GM23338 (cell line): ENCODE measurements at regions not wholly inside any gene's neighbourhood (a gene's known extent, or its start where the extent isn't known, plus 50 kb on each side); places are given as distances from the start of the nearest gene placed in this dataset.

Source experiments
- ATAC-seq: fragments of 200-7000 bp; cut with Tn5 transposase; 3 replicates; pipeline ENCODE4 v1.9.1; 2020
- DNase-seq: peaks from one replicate; pipeline ENCODE4 v3.0.0-alpha.2; 2015; ENCODE audit warnings: low spot score
- H2AFZ ChIP-seq: fragments of 200-600 bp; sonication (generic); 2 replicates; pipeline ENCODE4 v1.8.0; 2016; ENCODE audit warnings: antibody characterized with exemption, mild to moderate bottlenecking, moderate library complexity
- H3F3A ChIP-seq: fragments of 200-600 bp; sonication (generic); replicated peaks from 2 replicates; pipeline ENCODE4 v1.8.0; 2017; ENCODE audit warnings: antibody characterized with exemption, mixed run types, low read depth
- H3K27ac ChIP-seq: fragments of 200-600 bp; sonication (generic); 2 replicates; pipeline ENCODE4 v1.6.1; 2016; ENCODE audit warnings: low read depth
- H3K27me3 ChIP-seq: fragments of 200-600 bp; sonication (generic); 2 replicates; pipeline ENCODE4 v1.8.0; 2016; ENCODE audit warnings: mild to moderate bottlenecking, mixed run types, moderate library complexity; ENCODE audit not compliant: insufficient read depth
- H3K36me3 ChIP-seq: fragments of 200-600 bp; sonication (generic); 2 replicates; pipeline ENCODE4 v1.8.0; 2016; ENCODE audit warnings: mild to moderate bottlenecking; ENCODE audit not compliant: insufficient read depth
- H3K4me1 ChIP-seq: fragments of 200-600 bp; sonication (generic); 2 replicates; pipeline ENCODE4 v1.8.0; 2016; ENCODE audit warnings: mild to moderate bottlenecking, moderate library complexity; ENCODE audit not compliant: insufficient read depth
- H3K4me2 ChIP-seq: fragments of 200-600 bp; sonication (generic); 2 replicates; pipeline ENCODE4 v1.7.1; 2017; ENCODE audit warnings: mixed run types
- H3K4me3 ChIP-seq: fragments of 200-600 bp; sonication (generic); 2 replicates; pipeline ENCODE4 v1.6.1; 2016; ENCODE audit warnings: mixed run types
- H3K79me2 ChIP-seq: fragments of 200-600 bp; sonication (generic); replicated peaks from 2 replicates; pipeline ENCODE4 v1.8.0; 2017; ENCODE audit warnings: mild to moderate bottlenecking; ENCODE audit not compliant: insufficient read depth
- H3K9me2 ChIP-seq: fragments of 200-600 bp; sonication (generic); 2 replicates; pipeline ENCODE4 v1.8.0; 2017; ENCODE audit not compliant: insufficient read depth
- H4K20me1 ChIP-seq: fragments of 200-600 bp; sonication (generic); replicated peaks from 2 replicates; pipeline ENCODE4 v1.8.0; 2017; ENCODE audit warnings: mild to moderate bottlenecking; ENCODE audit not compliant: insufficient read depth
- H3K27ac Mint-ChIP-seq: 2 replicates; pipeline ENCODE4 v1.8.0; 2020; ENCODE audit warnings: inconsistent platforms, mild to moderate bottlenecking, moderate library complexity, mixed read lengths
- H3K27me3 Mint-ChIP-seq: 3 replicates; pipeline ENCODE4 v1.8.0; 2022; ENCODE audit warnings: low read depth, mild to moderate bottlenecking, moderate library complexity, mixed read lengths, inconsistent platforms; ENCODE audit not compliant: insufficient read depth, poor library complexity
- H3K36me3 Mint-ChIP-seq: 3 replicates; pipeline ENCODE4 v1.8.0; 2021; ENCODE audit warnings: low read depth, mild to moderate bottlenecking, inconsistent platforms, moderate library complexity, mixed read lengths
- H3K4me1 Mint-ChIP-seq: 3 replicates; pipeline ENCODE4 v1.8.0; 2020; ENCODE audit warnings: mild to moderate bottlenecking, inconsistent platforms, mixed read lengths
- H3K4me3 Mint-ChIP-seq: 3 replicates; pipeline ENCODE4 v1.8.0; 2021; ENCODE audit warnings: moderate library complexity, mild to moderate bottlenecking, inconsistent platforms, mixed read lengths
- H3K9me3 Mint-ChIP-seq: 3 replicates; pipeline ENCODE4 v1.8.0; 2020; ENCODE audit warnings: moderate library complexity, mild to moderate bottlenecking, inconsistent platforms, mixed read lengths
- EZH2 ChIP-seq: fragments of 200-600 bp; sonication (generic); IDR thresholded peaks from one replicate; pipeline ENCODE4 v1.8.0; 2017; ENCODE audit warnings: antibody characterized with exemption, mild to moderate bottlenecking, low read depth; ENCODE audit not compliant: unreplicated experiment
- EZH2phosphoT487 ChIP-seq: fragments of 200-600 bp; sonication (generic); IDR thresholded peaks from one replicate; pipeline ENCODE4 v1.8.1; 2018; ENCODE audit warnings: antibody characterized with exemption; ENCODE audit not compliant: unreplicated experiment
- JUNB ChIP-seq: IDR thresholded peaks from one replicate; pipeline ENCODE4 v1.6.1; 2016; ENCODE audit warnings: antibody characterized with exemption; ENCODE audit not compliant: unreplicated experiment
- NANOG ChIP-seq: IDR thresholded peaks from 2 replicates; pipeline ENCODE4 v1.6.1; 2016; ENCODE audit warnings: antibody characterized with exemption, borderline replicate concordance
- POLR2AphosphoS5 ChIP-seq: IDR thresholded peaks from 2 replicates; pipeline ENCODE4 v1.6.1; 2016; ENCODE audit warnings: antibody characterized with exemption, low read depth
- ZNF114 ChIP-seq: fragments of 250-450 bp; sonication (Bioruptor Pico); IDR thresholded peaks from 2 replicates; pipeline ENCODE4 v1.5.0; 2020; ENCODE audit warnings: mild to moderate bottlenecking, moderate library complexity
- ZNF331 ChIP-seq: fragments of 250-450 bp; sonication (Bioruptor Pico); IDR thresholded peaks from 2 replicates; pipeline ENCODE4 v1.5.0; 2020; ENCODE audit warnings: low read depth, mild to moderate bottlenecking, moderate library complexity
- TF ChIP-seq, protein P1 (sequence below): IDR thresholded peaks from 2 replicates; pipeline ENCODE4 v1.6.1; 2016; ENCODE audit warnings: antibody characterized with exemption
- TF ChIP-seq, protein P2 (sequence below), 2 experiments: fragments of 200-600 bp in 1 of 2; sonication (generic) in 1 of 2; conservative IDR thresholded peaks; 2 replicates each; pipeline versions ENCODE4 v1.5.1 to v1.6.1; 2016 to 2017; ENCODE audit warnings: antibody characterized with exemption in 2 of 2, low read depth in 2 of 2, mild to moderate bottlenecking in 2 of 2, moderate library complexity in 1 of 2
- TF ChIP-seq, protein P3 (sequence below): fragments of 250-450 bp; sonication (Bioruptor Pico); IDR thresholded peaks from 2 replicates; pipeline ENCODE4 v1.5.0; 2020; ENCODE audit warnings: mild to moderate bottlenecking, moderate library complexity
- TF ChIP-seq, protein P4 (sequence below): IDR thresholded peaks from one replicate; pipeline ENCODE4 v1.6.1; 2018; ENCODE audit warnings: antibody characterized with exemption; ENCODE audit not compliant: unreplicated experiment

DNA sequence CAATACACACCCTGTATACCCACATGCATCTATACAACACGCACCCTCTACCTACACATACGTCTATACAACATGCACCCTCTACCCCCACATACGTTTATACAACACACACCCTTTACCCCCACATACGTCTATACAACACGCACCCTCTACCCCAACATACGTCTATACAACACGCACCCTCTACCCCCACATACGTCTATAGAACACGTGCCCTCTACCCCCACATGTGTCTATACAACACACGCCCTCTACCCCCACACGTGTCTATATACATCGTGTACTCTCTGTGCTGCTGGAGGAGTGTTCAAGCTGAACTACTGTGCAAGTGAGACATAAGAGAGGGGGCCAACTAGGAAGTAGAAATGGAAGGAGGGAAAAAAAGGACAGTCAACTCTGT is 621.7 kb upstream of the HS6ST1 start:
- no peaks in the 10 kb centered on the region for H3K79me2 ChIP-seq
- no peaks in the 10 kb centered on the region for H3K4me1 Mint-ChIP-seq
- no peak overlapping the region for H3K4me2 ChIP-seq
- no peaks in the 10 kb centered on the region for H3F3A ChIP-seq
- no peaks in the 10 kb centered on the region for H3K9me2 ChIP-seq
- no peak overlapping the region for H3K4me3 Mint-ChIP-seq
- peaks cover 11% of the 10 kb centered on the region; the same call in 2 of the 3 replicates for H3K9me3 Mint-ChIP-seq
- DNase-seq (no peak), ATAC-seq (no peak)
- H3K4me3 ChIP-seq = no peak overlapping the region
- H3K4me1 ChIP-seq = no peaks in the 10 kb centered on the region
- H4K20me1 ChIP-seq = no peaks in the 10 kb centered on the region
- no peak overlapping the region for H3K27ac ChIP-seq
- H3K36me3 ChIP-seq = no peaks in the 10 kb centered on the region
- no peaks in the 10 kb centered on the region for H3K27me3 ChIP-seq
- H3K36me3 Mint-ChIP-seq = no peaks in the 10 kb centered on the region
- TF ChIP-seq EZH2 (no peak), ZNF331 (no peak), POLR2AphosphoS5 (no peak), NANOG (no peak), JUNB (no peak), ZNF114 (CRISPR knock-in tag) (no peak), EZH2phosphoT487 (no peak)
- TF ChIP-seq, protein P1, sequence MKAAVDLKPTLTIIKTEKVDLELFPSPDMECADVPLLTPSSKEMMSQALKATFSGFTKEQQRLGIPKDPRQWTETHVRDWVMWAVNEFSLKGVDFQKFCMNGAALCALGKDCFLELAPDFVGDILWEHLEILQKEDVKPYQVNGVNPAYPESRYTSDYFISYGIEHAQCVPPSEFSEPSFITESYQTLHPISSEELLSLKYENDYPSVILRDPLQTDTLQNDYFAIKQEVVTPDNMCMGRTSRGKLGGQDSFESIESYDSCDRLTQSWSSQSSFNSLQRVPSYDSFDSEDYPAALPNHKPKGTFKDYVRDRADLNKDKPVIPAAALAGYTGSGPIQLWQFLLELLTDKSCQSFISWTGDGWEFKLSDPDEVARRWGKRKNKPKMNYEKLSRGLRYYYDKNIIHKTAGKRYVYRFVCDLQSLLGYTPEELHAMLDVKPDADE = no peak
- TF ChIP-seq, protein P2, sequence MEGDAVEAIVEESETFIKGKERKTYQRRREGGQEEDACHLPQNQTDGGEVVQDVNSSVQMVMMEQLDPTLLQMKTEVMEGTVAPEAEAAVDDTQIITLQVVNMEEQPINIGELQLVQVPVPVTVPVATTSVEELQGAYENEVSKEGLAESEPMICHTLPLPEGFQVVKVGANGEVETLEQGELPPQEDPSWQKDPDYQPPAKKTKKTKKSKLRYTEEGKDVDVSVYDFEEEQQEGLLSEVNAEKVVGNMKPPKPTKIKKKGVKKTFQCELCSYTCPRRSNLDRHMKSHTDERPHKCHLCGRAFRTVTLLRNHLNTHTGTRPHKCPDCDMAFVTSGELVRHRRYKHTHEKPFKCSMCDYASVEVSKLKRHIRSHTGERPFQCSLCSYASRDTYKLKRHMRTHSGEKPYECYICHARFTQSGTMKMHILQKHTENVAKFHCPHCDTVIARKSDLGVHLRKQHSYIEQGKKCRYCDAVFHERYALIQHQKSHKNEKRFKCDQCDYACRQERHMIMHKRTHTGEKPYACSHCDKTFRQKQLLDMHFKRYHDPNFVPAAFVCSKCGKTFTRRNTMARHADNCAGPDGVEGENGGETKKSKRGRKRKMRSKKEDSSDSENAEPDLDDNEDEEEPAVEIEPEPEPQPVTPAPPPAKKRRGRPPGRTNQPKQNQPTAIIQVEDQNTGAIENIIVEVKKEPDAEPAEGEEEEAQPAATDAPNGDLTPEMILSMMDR (conservative IDR thresholded peaks at IDR 0.05; ENCODE audit: low read depth in 2 of 2) = no peak
- TF ChIP-seq, protein P3, sequence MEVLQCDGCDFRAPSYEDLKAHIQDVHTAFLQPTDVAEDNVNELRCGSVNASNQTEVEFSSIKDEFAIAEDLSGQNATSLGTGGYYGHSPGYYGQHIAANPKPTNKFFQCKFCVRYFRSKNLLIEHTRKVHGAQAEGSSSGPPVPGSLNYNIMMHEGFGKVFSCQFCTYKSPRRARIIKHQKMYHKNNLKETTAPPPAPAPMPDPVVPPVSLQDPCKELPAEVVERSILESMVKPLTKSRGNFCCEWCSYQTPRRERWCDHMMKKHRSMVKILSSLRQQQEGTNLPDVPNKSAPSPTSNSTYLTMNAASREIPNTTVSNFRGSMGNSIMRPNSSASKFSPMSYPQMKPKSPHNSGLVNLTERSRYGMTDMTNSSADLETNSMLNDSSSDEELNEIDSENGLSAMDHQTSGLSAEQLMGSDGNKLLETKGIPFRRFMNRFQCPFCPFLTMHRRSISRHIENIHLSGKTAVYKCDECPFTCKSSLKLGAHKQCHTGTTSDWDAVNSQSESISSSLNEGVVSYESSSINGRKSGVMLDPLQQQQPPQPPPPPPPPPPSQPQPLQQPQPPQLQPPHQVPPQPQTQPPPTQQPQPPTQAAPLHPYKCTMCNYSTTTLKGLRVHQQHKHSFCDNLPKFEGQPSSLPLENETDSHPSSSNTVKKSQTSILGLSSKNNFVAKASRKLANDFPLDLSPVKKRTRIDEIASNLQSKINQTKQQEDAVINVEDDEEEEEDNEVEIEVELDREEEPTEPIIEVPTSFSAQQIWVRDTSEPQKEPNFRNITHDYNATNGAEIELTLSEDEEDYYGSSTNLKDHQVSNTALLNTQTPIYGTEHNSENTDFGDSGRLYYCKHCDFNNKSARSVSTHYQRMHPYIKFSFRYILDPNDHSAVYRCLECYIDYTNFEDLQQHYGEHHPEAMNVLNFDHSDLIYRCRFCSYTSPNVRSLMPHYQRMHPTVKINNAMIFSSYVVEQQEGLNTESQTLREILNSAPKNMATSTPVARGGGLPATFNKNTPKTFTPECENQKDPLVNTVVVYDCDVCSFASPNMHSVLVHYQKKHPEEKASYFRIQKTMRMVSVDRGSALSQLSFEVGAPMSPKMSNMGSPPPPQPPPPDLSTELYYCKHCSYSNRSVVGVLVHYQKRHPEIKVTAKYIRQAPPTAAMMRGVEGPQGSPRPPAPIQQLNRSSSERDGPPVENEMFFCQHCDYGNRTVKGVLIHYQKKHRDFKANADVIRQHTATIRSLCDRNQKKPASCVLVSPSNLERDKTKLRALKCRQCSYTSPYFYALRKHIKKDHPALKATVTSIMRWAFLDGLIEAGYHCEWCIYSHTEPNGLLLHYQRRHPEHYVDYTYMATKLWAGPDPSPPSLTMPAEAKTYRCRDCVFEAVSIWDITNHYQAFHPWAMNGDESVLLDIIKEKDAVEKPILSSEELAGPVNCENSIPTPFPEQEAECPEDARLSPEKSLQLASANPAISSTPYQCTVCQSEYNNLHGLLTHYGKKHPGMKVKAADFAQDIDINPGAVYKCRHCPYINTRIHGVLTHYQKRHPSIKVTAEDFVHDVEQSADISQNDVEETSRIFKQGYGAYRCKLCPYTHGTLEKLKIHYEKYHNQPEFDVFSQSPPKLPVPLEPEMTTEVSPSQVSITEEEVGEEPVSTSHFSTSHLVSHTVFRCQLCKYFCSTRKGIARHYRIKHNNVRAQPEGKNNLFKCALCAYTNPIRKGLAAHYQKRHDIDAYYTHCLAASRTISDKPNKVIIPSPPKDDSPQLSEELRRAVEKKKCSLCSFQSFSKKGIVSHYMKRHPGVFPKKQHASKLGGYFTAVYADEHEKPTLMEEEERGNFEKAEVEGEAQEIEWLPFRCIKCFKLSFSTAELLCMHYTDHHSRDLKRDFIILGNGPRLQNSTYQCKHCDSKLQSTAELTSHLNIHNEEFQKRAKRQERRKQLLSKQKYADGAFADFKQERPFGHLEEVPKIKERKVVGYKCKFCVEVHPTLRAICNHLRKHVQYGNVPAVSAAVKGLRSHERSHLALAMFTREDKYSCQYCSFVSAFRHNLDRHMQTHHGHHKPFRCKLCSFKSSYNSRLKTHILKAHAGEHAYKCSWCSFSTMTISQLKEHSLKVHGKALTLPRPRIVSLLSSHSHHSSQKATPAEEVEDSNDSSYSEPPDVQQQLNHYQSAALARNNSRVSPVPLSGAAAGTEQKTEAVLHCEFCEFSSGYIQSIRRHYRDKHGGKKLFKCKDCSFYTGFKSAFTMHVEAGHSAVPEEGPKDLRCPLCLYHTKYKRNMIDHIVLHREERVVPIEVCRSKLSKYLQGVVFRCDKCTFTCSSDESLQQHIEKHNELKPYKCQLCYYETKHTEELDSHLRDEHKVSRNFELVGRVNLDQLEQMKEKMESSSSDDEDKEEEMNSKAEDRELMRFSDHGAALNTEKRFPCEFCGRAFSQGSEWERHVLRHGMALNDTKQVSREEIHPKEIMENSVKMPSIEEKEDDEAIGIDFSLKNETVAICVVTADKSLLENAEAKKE (CRISPR knock-in tag) = no peak
- TF ChIP-seq, protein P4, sequence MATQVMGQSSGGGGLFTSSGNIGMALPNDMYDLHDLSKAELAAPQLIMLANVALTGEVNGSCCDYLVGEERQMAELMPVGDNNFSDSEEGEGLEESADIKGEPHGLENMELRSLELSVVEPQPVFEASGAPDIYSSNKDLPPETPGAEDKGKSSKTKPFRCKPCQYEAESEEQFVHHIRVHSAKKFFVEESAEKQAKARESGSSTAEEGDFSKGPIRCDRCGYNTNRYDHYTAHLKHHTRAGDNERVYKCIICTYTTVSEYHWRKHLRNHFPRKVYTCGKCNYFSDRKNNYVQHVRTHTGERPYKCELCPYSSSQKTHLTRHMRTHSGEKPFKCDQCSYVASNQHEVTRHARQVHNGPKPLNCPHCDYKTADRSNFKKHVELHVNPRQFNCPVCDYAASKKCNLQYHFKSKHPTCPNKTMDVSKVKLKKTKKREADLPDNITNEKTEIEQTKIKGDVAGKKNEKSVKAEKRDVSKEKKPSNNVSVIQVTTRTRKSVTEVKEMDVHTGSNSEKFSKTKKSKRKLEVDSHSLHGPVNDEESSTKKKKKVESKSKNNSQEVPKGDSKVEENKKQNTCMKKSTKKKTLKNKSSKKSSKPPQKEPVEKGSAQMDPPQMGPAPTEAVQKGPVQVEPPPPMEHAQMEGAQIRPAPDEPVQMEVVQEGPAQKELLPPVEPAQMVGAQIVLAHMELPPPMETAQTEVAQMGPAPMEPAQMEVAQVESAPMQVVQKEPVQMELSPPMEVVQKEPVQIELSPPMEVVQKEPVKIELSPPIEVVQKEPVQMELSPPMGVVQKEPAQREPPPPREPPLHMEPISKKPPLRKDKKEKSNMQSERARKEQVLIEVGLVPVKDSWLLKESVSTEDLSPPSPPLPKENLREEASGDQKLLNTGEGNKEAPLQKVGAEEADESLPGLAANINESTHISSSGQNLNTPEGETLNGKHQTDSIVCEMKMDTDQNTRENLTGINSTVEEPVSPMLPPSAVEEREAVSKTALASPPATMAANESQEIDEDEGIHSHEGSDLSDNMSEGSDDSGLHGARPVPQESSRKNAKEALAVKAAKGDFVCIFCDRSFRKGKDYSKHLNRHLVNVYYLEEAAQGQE = no peak
- H2AFZ ChIP-seq = no peak overlapping the region
- no peaks in the 10 kb centered on the region for H3K27me3 Mint-ChIP-seq
- H3K27ac Mint-ChIP-seq = no peak overlapping the region
